SK-N-SH treated with all-trans-retinoic acid at 6 μM for 48 hours (cell line): ENCODE measurements at regions not wholly inside any gene's neighbourhood (a gene's known extent, or its start where the extent isn't known, plus 50 kb on each side); places are given as distances from the start of the nearest gene placed in this dataset.

Experiments used
- CREB5 ChIP-seq: fragments of 250-450 bp; sonication (Bioruptor Pico); IDR thresholded peaks from 2 replicates; pipeline ENCODE4 v1.5.1; 2020; ENCODE audit warnings: low read depth, mild to moderate bottlenecking, moderate library complexity
- ZNF565 ChIP-seq: fragments of 450-650 bp; formaldehyde crosslinking; conservative IDR thresholded peaks from 2 replicates; pipeline ENCODE4 v1.5.0; 2020; ENCODE audit warnings: low read depth, mild to moderate bottlenecking, moderate library complexity

DNA sequence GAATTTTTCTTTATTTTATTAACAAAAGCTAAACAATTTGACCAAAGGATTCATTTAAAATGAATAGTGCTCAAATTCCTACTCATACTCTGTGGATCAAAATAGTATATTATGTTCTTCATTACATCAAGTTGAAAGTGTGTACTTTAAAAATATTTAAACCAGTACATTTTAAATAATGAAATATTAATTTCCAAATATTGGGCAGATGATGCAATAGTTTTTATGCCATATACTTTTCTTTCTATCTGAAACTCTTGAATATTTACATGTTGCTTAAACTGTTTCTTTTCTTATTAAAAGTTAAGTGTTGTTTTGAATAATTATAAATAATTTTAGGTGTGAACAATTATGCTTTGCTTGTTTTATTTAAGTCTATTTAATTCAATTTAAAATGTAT is 144.7 kb upstream of the TMPRSS15 start:
- no peak for TF ChIP-seq ZNF565
- TF ChIP-seq CREB5 (CRISPR knock-in tag), result no peak
